ENCODE measurements at regions not wholly inside any gene's neighbourhood (a gene's known extent, or its start where the extent isn't known, plus 50 kb on each side); places are given as distances from the start of the nearest gene placed in this dataset.

DNA sequence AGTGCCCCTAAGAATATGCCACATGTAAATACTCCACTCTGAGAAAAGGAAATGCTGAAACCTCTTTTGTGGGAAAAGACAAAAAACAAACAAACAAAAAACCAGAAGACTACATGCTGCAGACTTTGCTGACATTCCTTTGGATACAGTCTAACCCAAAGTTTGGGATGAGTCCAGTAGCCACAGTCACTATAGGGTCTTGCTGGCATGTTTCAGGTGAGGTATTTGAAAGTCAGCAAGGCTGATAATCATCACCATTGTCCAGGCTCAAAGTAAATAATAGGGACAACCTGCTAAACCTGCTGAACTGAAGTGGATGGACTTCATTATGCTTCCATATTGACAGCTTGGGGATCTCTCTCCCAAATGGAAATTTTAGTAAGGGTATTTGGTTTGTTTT lies 1087.0 kb upstream of the LRRTM3 start:
- H3K4me1 ChIP-seq = no peaks in the 10 kb centered on the region
- TF ChIP-seq POLR2A (IDR thresholded peaks at IDR 0.05) = no peak
- TF ChIP-seq POLR2AphosphoS5 (IDR thresholded peaks at IDR 0.05) = no peak
- TF ChIP-seq EP300 (IDR thresholded peaks at IDR 0.05) = no peak
- TF ChIP-seq, protein P1, sequence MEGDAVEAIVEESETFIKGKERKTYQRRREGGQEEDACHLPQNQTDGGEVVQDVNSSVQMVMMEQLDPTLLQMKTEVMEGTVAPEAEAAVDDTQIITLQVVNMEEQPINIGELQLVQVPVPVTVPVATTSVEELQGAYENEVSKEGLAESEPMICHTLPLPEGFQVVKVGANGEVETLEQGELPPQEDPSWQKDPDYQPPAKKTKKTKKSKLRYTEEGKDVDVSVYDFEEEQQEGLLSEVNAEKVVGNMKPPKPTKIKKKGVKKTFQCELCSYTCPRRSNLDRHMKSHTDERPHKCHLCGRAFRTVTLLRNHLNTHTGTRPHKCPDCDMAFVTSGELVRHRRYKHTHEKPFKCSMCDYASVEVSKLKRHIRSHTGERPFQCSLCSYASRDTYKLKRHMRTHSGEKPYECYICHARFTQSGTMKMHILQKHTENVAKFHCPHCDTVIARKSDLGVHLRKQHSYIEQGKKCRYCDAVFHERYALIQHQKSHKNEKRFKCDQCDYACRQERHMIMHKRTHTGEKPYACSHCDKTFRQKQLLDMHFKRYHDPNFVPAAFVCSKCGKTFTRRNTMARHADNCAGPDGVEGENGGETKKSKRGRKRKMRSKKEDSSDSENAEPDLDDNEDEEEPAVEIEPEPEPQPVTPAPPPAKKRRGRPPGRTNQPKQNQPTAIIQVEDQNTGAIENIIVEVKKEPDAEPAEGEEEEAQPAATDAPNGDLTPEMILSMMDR (IDR thresholded peaks at IDR 0.05) = no peak
- H3K9me3 ChIP-seq = no peaks in the 10 kb centered on the region

DNA sequence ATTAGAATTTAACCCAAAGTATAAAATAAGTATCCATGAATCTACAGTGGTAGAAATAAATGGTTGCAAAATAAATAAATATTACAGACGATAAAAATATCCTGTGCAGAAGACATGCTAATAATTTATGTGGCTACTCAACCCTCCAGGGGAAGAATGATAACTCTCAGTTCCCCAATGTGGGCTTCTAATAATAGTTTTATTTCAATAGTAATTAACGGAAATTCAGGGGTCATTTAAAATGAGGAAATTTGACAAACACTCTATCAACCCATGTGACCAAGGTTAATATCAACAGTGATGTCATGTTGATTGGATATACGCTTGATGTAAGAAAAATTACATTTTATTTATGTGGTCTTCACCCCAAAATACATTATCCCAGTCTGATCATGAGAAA lies 1082.6 kb upstream of the LRRTM3 start:
- Histone ChIP-seq H3K36me3 (no peaks in the 10 kb centered on the region), H3K27me3 (no peaks in the 10 kb centered on the region), H3K4me1 (no peaks in the 10 kb centered on the region), H3K4me3 (no peak overlapping the region), H3K27ac (no peak overlapping the region), H3K9me3 (no peaks in the 10 kb centered on the region)
- no peak for DNase-seq (ENCODE audit: low spot score in 2 of 2)
- WGBS = 49% methylated on average over 3 of the region's 3 CpGs
- TF ChIP-seq POLR2A (IDR thresholded peaks at IDR 0.05) (no peak), EP300 (IDR thresholded peaks at IDR 0.05) (no peak), POLR2AphosphoS5 (IDR thresholded peaks at IDR 0.05) (no peak)
- TF ChIP-seq, protein P1 (IDR thresholded peaks at IDR 0.05) = no peak

More for the DNA sequence above, 1087.0 kb upstream of the LRRTM3 start:
- Histone ChIP-seq H3K27ac (no peak overlapping the region), H3K27me3 (no peaks in the 10 kb centered on the region), H3K4me3 (no peak overlapping the region), H3K36me3 (no peaks in the 10 kb centered on the region)
- no peak for DNase-seq (ENCODE audit: low spot score in 2 of 2)

DNA sequence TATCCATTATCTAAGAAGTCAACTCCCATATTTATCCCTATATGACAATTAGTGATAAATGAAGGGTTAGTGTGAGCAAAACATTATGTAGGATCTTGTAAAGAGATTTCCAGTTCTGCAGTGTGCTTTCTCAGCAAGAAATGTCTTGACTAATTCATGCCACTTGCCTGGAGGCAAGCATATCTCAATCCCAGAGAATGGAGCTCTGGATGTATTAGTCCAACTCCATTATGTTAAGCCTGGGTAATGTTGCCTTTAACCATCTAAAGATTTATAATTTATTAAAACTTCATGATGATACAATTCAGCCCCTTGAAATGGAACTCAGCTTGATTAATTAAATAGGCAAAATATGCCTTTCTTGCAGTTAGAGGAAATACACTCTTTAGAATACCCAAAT lies 1079.9 kb upstream of the LRRTM3 start:
- Histone ChIP-seq H3K36me3 (no peaks in the 10 kb centered on the region), H3K27me3 (no peaks in the 10 kb centered on the region), H3K27ac (no peak overlapping the region), H3K4me1 (no peaks in the 10 kb centered on the region), H3K4me3 (no peak overlapping the region), H3K9me3 (no peaks in the 10 kb centered on the region)
- TF ChIP-seq, protein P1 (IDR thresholded peaks at IDR 0.05) = no peak
- TF ChIP-seq POLR2AphosphoS5 (IDR thresholded peaks at IDR 0.05) (no peak), POLR2A (IDR thresholded peaks at IDR 0.05) (no peak), EP300 (IDR thresholded peaks at IDR 0.05) (no peak)
- no peak for DNase-seq (ENCODE audit: low spot score in 2 of 2)

DNA sequence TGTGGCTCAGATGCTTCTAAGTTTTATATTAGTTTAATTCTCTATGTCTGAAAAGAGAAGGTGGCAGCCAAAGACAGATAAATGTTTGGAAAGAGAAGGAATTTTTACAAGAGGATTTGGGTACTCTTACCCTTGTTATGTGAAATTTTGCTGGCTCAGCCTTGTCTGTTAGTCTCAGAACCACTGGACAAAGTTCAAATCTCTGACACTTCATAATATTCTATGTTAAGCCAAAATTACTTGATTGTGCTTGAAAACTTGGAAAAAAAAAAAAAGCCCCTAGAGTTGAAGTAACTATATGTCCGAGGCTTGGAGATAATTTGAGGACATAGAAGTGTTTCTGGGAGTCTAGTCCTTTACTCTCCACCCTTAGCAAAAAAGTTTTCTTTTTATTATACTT lies 1079.3 kb upstream of the LRRTM3 start:
- Histone ChIP-seq H3K4me1 (no peaks in the 10 kb centered on the region), H3K9me3 (no peaks in the 10 kb centered on the region), H3K27me3 (no peaks in the 10 kb centered on the region), H3K36me3 (no peaks in the 10 kb centered on the region), H3K27ac (no peak overlapping the region), H3K4me3 (no peak overlapping the region)
- no peak for DNase-seq (ENCODE audit: low spot score in 2 of 2)
- TF ChIP-seq EP300 (IDR thresholded peaks at IDR 0.05) (no peak), POLR2A (IDR thresholded peaks at IDR 0.05) (no peak), POLR2AphosphoS5 (IDR thresholded peaks at IDR 0.05) (no peak)
- TF ChIP-seq, protein P1 (IDR thresholded peaks at IDR 0.05) = no peak
- 43% methylated on average over 1 of the region's 1 CpG for WGBS

DNA sequence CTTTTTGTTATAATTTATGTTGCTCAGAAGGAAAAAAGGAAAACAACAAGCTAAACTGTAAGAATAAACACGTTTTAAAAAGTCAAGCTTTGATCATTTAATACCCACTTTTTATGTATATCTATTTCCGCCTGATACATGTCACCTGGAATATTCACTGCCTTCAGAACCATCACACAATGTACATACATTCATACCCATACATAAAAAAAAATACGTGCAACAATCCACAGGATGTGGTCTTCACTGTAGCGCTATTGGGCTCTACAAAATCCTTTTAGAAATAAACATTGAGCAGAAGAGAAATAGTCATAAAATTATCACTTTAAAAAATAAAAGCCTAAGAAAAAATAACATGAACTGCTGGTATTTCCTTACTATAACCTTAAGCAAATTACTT lies 1078.9 kb upstream of the LRRTM3 start:
- DNase-seq (ENCODE audit: low spot score in 2 of 2) = no peak
- WGBS = 36% methylated on average over 4 of the region's 4 CpGs

More for the DNA sequence above, 1078.9 kb upstream of the LRRTM3 start:
- TF ChIP-seq, protein P1 (IDR thresholded peaks at IDR 0.05) = no peak
- no peak for TF ChIP-seq POLR2AphosphoS5 (IDR thresholded peaks at IDR 0.05)
- no peak for TF ChIP-seq POLR2A (IDR thresholded peaks at IDR 0.05)
- TF ChIP-seq EP300 (IDR thresholded peaks at IDR 0.05) = no peak
- Histone ChIP-seq H3K4me1 (no peaks in the 10 kb centered on the region), H3K36me3 (no peaks in the 10 kb centered on the region), H3K27me3 (no peaks in the 10 kb centered on the region), H3K9me3 (no peaks in the 10 kb centered on the region), H3K27ac (no peak overlapping the region), H3K4me3 (no peak overlapping the region)
